CD4-positive, alpha-beta T cell treated with Interleukin-12 subunit alpha and Interleukin-12 subunit beta, for 1 hour (primary cell): ENCODE measurements at regions not wholly inside any gene's neighbourhood (a gene's known extent, or its start where the extent isn't known, plus 50 kb on each side); places are given as distances from the start of the nearest gene placed in this dataset.
"Not testable (repeated sequence)": the region's sequence is repeated elsewhere in the genome, so short reads cannot be mapped to it uniquely, and the experiment has no call there.

Source experiments
- DNase-seq: peaks from one replicate; pipeline ENCODE4 v3.0.0-alpha.2; 2020

GRCh38 chr13:78060966-78061365, 142.3 kb upstream of the EDNRB start:
- DNase-seq, result no peak

DNA sequence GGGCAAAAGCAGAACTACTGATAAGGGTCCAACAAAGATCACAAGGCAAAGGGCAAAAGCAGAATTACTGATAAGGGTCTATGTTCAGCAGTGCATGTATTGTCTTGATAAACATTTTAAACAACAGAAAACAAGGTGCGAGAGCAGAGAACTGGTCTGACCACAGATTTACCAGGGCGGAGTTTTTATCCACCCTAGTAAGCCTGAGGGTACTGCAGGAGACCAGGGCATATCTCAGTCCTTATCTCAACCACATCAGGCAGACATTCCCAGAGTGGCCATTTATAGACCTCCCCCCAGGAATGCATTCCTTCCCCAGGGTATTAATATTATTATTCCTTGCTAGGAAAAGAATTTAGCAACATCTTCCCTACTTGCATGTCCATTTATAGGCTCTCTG, 138.2 kb upstream of the EDNRB start:
- DNase-seq, result not testable (repeated sequence)

DNA sequence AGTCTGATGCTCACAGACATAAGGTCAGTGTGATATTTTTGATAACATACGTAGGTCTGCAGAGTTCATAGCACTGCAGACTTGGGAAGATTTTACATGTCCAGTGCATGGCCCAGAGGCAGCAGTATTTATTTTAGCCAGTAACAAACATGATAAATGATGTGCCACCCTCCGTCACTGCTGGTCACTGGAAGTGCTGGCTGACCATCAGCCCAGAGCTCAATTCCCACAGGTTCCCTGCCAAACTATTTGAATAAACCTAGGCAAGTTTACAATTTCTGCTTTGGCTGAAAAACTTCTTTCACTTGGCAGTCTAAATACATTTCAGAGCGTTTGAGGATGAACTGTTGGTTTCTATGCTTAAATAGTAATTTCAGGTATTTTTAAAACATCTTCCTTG, 135.5 kb upstream of the EDNRB start:
- no peak for DNase-seq

- DNase-seq, result no peak
Observed at GRCh38 chr13:78047151-78047550, 128.5 kb upstream of the EDNRB start.

GRCh38 chr13:78046331-78046730, 127.7 kb upstream of the EDNRB start:
- no peak for DNase-seq

DNA sequence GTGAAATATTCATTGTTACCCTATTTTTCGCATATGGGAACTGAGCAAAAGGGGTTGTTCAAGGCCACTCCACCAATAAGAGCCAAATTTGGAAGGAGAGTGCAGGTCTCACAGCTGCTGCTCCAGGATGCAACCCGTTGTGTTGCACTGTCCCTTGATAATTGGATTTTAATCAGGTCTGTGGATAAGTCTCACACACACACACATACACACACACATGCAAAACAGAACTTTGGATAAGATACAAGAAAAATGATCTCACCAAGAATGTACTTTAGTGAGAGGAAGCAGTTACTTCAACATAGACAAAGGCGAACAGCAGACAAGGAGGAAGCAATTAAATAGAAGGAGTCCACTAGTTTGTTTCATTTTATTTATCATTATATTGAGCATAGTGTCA, 127.3 kb upstream of the EDNRB start:
- DNase-seq, result no peak

GRCh38 chr13:78041366-78041765, 122.7 kb upstream of the EDNRB start:
- not testable (repeated sequence) for DNase-seq

DNA sequence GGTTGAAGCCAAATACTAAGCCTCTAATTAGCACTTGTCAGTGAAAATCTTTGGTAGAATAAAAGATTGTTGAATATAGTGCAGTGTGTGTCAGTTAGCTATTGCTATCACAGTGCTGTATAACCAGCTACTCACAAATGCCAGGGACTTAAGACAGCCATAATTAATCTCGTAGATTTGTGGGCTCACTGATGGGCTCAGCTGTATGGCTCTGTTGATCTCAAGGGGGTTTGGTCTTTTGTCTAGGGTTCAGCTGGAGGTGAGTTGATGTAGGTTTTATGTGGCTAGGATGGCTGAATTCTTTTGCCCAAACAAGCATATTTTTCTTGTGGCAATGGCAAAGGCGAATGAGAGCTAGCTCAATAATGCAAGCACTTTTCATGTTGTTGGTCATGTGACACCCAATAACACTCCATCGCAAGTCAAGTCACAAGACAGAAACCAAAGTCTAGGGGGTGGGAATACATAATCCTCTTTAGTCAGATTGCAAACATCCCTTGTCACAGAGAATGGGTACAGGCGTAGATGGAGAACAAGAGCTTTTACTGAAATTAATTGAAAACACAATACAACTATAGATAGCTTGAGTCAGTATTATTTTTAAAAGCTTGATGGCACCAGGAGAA, 121.7 kb upstream of the EDNRB start:
- no peak for DNase-seq

GRCh38 chr13:78036841-78037240, 118.2 kb upstream of the EDNRB start:
- DNase-seq, result no peak

GRCh38 chr13:78035500-78035899, 116.9 kb upstream of the EDNRB start:
- no peak for DNase-seq

GRCh38 chr13:78033509-78033908, 114.9 kb upstream of the EDNRB start:
- DNase-seq, result no peak

- no peak for DNase-seq
Observed at GRCh38 chr13:78032132-78032531, 113.5 kb upstream of the EDNRB start.

DNA sequence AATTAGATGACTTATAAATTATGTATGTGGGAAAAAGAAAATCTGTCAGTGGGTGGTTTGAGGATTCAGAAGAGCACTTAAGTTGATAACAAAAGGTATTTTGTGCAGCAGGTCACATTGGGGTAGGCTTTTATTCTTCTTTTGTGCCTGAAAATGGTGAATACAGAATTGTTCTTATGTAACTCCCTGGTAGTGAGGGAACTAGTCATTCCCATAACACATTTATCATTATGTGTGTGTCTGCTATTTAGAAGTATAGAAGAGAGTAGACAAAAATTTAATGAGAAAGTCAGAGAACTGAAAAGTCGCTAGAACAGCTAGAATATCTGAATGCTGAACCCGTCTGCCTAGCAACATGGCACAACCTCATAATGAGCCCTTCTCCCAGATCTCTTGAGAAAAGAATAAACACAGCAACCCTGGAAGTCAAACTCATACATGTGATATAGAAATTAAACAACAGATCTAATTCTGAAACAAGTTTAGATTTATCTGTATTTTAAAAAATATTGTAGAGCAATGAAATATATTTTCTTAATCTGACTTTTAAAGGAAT, 111.8 kb upstream of the EDNRB start:
- no peak for DNase-seq

- DNase-seq, result no peak
Observed at GRCh38 chr13:78029901-78030300, 111.3 kb upstream of the EDNRB start.

DNA sequence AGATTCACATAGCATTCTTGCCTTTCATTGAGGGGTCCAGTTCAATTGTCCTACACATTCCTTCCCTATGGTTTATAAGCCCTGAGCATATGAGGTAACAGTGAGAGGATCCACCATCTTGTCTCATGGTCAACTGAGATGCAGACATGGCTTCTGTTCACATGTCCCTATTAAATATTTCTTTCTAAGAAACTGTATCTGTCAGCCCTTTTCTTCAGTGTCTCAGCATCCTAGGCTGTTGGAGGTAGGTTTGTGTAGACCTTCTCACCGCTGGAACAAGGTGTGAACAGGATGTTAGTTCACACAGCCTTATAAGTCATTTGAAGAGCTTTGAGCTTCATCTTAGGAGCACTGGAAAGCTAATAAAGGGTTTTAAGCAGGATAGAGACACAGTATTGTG, 110.3 kb upstream of the EDNRB start:
- no peak for DNase-seq

GRCh38 chr13:78024996-78025395, 106.4 kb upstream of the EDNRB start:
- no peak for DNase-seq

GRCh38 chr13:78022164-78022877, 103.7 kb upstream of the EDNRB start:
- peak; percentile 50 for DNase-seq

DNA sequence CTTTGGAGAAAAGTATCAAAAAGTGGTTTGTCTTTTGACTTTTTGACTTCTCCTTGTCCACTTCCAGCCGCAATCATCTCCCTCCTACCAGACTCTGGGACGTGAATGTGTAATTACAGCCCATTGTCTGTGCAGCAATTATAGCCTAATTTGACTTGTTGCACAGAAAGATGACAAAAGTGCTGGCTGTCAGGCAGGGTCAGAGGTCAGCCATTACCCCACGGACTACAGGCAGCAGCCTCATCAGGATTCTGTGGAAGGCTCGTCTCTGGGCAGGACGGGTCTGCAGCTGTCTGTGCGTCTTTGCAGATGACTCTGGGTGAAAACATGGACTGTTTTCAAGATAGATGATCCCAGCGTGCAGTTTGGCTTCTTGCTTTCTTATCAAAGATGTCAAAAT, 102.2 kb upstream of the EDNRB start:
- DNase-seq, result no peak

- no peak for DNase-seq
Observed at GRCh38 chr13:78015782-78016181, 97.2 kb upstream of the EDNRB start.

- DNase-seq, result no peak
Observed at GRCh38 chr13:78012046-78012445, 93.4 kb upstream of the EDNRB start.

GRCh38 chr13:78004821-78005220, 86.2 kb upstream of the EDNRB start:
- DNase-seq, result no peak

DNA sequence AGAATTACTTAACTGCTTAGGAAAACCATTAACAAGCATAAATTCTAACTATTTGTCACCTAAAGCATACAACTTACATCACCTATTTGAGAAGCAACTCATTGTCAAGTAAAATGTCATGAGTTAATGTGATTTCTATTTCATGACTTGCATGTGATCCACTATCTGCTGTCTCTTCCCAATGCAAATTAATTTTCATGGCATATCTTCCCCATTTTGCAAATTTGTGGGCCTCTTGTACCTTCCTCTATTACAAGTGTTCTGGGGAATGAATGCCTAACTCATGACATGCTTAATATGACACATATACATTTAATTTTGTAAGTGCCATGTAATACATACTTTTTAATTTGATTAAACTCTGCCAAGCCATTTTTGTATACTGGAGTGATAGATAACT, 81.1 kb upstream of the EDNRB start:
- no peak for DNase-seq

- no peak for DNase-seq
Observed at GRCh38 chr13:77994166-77994565, 75.5 kb upstream of the EDNRB start.

DNA sequence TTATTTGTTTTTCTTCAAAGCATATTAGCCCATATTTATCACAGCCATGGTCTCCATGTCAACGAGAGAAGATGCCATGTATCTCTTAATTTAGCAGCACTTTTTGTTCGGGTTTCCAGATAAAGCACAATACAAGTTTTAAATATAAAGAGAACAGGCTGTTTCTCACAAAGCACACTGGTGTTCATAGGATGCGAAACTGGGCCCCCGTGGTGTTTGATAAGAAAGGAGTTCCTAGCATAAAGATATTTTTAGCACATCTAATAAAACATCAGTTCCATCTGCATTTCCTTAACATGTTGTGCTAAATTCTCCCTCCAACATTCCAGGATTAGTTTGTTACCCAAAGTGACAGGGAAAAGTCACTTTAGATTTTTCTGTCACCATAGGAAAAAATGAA, 72.4 kb upstream of the EDNRB start:
- no peak for DNase-seq

- DNase-seq, result no peak
Observed at GRCh38 chr13:77989281-77989680, 70.7 kb upstream of the EDNRB start.
